DMS53 (cell line): ENCODE measurements at regions not wholly inside any gene's neighbourhood (a gene's known extent, or its start where the extent isn't known, plus 50 kb on each side); places are given as distances from the start of the nearest gene placed in this dataset.

Experiments
- DNase-seq: peaks from one replicate; lab custom pipeline; 2025; lab: John Stamatoyannopoulos, UW

DNA sequence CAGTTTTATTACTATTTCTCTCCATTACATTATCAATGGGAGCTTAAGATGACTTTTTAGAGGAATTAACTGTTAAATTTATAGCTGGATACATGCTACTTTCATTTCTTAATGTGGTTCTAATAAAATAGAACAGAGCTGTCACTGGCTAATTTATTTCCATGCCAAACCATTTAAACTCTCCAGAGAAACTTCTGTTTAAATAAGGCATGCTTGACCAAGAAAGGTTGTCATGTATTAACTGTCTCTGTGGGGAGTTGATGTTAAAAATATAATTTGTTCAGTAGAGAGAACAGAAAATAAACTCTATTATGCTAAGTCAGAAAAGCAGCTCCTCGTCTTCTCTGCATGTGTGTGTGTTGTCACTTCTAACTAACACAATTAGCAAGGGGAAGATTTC is 447.4 kb downstream of the SLC16A7 start:
- no peak for DNase-seq

DNA sequence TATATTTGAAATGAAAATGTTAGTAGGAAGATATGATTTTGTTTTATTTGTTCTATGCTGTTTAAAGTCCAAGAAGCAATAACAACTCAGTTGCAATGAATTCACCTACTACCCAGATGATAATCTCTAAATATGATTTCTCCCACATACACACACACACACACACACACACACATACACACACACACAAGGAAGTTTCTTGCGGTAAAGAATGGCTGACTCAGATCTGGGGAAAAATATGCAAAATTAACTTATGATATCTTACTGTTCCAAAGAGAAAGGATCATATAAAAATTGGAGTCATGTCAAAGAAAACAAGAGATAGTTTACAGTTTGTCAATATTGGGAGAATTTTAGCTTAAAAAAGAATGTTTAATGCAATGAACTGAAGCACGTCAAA is 456.7 kb downstream of the SLC16A7 start:
- DNase-seq: no peak

DNA sequence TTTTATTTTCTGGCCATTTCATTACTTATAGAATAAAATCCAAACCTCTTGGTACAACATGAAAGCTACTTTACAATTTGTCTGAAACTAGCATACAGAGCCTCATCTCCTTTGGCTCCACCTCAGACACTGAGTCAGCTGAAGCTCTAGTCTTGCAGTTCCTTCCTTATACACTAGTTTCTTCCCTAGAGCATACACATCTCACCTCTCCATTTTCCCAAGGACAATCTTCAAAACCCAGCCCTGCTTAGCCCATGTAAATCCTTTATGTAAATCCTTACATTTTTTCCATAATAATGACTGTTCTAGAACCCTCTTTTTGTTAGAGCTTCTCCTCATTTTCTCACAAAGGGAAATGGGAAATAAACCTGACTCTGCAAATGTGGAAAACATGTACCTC is 463.4 kb downstream of the SLC16A7 start:
- DNase-seq: peak; percentile 18

DNA sequence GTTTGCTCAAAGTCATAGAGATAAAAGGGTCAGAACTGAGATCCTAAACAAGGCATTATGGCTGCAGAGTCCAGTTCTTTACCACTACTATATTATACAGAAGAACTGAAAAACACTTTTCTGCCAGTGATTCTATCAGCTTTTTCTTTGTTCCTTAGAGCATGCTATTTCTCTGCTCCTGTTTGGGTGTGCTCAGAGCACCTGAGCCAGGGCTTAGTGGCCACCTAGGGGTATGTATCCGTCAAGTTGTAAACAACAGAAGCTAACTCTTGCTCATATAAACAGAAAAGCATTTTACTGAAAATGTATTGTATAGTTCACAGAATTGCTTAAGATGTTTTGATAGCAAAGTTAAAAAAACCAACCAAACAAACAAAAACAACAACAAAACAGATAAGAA is 470.8 kb downstream of the SLC16A7 start:
- DNase-seq: no peak

DNA sequence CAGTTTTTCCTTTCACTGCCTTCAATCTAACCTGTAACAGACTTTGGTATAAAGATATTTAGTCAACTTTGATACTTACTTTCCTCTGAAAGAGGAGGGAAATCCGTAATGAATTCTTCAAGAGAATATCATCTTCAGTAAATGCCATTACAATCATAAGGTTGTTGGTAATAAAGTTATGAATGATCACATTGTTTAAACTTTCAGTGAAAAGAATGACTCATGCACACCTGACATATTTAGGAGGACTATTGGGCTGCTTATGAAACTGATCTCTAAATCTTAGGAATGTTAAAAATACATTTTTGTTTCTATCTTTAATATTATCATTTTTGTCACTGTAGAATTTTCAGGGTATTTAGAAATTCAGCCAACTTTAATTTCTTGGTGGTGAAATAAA is 474.7 kb downstream of the SLC16A7 start:
- no peak for DNase-seq

DNA sequence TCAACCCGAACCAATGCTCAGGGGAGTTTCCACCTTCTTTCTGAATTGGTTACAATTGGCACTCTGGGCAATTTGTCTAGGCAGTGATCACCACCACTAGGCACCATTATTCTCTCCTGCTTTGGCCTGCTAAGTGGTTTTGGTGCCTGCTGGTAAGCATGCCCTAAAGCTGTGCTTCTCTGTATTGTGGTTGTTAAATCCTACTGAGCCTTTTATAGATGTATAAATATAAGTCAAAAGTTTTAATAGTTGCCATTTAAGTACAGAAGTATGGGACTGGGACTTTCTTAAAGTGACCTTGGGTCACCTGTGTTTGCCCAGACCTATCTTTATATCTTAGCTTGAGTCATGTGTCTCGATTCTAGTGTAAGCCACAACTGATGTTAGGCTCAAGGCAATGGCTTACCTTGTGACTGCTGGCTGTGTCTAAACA is 475.9 kb downstream of the SLC16A7 start:
- DNase-seq: no peak

DNA sequence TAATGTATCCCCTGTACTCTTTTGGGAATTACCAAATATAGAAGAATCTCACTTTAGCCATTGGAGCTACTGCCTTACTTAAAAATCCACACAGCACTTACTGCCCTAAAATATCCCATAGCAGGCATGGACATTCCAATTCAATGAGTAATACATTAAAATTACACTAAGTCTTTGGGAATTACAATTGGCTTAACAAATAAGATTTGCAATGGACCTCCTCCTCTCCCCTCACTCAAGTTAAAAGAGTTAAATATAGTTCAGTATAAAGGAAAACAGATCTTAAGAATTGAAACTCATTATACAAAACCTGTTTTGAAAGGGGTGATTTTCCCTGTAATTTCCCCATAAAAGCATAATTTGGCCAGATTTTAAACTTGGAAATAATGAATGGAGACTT is 477.1 kb downstream of the SLC16A7 start:
- DNase-seq: no peak

DNA sequence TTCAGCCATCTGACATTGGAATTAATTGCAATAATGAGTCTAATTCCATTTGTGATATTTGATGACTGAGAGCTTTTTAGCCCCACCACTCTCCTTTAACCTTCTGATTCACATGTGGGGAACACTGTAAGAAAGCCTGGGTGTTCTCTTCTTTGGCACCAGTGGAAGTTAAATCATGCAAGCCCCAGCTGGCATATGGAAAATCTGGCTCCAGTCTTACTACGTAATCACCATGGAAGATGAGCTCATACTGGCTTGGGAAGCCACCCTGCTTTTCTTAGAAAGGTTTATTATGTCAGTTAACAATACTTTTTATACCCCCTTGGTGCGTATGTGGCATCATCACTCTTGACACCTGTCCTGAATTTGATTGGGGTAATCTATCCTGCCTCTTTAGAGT is 479.3 kb downstream of the SLC16A7 start:
- DNase-seq: no peak

DNA sequence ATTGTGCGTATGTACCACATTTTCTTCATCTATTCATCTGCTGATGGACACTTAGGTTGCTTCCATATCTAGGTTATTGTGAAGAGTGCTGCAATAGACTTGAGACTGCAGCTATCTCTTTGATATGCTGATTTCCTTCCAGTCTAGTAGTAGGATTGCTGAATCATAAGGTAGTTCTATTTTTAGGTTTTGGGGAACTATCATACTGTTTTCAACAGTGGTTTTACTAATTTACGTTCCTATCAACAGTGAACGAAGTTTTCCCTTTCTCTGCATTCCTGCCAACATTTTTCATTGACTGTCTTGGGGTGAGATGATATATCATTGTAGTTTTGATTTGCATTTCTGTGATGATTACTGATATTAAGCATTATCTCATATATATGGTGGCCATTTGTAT is 482.2 kb downstream of the SLC16A7 start:
- DNase-seq: no peak

DNA sequence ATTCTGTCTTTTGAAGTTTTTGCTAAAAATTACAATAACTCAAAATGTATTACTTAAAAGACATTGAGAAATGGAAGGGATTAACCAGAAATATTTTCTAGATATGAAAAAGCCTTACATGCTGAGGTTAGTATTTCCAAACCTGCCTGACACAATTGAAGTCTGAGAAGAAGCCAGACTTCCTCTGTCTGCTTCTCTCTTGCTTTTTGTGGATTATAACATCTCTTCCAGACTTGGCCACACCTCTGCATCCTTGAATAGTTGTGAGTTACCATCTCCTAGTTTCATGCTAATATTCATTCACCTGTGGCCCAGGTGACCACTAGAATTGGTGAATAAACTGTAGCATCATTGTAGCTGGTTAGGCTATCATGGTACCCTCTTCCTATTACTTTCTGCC is 497.6 kb downstream of the SLC16A7 start:
- no peak for DNase-seq

DNA sequence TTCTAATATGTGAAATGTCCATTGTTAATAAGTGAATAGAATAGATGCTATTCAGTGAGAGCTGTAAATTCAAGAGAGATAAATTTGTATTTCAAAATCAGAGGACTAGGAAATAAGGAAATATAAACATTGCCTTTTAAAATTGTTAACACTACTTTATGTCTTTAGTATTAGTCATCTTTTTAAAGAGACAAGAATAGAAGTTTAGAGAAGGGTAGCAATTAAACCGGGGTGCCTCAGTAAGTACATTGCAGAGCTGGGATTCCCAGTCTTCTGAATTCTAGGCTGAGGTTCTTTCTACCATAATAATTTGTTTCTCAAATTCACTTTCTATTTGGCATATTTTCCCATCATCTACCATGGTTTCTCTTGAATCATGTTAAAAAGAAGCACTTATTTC is 498.6 kb downstream of the SLC16A7 start:
- no peak for DNase-seq

DNA sequence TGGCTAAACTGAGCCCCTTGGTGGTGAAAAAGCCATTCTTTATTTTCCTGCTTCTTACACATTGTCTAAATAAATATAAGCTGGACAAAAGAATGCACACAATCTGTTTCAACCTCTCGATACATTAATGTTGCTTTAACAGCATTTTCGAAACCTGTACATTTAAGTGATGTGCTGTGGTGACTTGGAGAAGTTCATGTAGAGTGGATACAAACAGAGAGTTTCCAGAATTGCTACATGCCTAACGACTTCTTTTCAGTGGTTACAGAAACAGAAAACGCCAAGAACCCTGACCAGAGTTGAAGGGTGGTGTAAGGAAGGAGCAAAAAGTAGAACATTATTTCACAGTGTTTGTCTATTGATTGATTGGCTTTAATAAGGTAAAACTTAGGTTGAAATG is 500.9 kb downstream of the SLC16A7 start:
- DNase-seq: no peak

DNA sequence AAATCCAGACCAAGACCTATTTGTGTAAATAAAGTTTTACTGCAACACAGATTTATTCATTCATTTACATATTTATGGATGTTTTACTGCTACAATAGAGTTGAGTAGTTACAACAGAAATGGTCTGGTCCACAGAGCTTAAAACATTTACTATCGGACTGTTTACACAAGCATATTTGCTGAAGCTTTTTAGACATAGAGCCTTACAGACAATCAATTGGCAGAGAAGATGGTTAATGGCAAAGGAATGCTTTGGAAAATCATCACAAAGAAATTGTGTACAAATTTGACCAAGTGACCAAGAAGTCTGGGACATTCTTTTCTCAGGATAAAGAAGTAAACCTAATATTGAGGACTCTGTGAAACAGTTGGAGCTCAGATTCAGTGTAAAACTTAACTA is 504.3 kb downstream of the SLC16A7 start:
- DNase-seq: peak; percentile 31

DNA sequence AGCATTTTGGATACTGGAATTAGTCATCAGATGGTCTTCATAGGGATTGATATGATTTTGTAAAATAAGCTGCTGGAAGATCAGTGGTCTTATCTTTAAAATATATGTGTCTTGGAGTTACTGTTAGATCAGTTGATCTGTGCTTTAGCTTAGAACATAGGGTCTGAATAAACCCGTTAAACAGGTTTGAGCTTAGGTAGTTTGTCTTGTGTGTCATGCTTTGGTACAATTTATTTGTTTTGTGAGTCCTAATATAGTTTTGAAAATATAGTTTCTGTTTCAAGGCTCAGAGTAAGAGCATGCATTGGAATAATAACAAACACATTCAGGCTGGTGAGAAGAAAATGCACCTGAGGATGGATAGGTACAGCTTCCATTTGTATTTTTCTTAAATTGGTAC is 505.0 kb downstream of the SLC16A7 start:
- DNase-seq: peak; percentile 91

DNA sequence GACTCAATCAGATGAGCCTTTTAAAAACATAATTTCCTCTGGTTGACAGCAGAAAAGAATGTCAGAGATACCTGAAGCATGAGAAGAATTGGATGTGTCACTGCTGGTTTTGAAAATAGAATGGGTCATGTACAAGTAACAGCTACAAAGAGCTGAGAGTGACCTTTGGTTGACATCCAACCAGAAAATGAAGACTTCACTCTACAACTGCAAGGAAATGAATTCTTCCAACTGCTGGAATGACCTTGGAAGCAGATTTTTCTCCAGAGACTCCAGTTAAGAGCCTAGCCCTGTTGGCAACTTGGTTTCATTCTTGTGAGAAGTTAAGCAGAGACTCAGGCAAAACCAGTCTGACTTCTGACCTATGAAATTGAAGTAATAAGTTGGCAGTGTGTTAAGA is 505.9 kb downstream of the SLC16A7 start:
- DNase-seq: peak; percentile 21

DNA sequence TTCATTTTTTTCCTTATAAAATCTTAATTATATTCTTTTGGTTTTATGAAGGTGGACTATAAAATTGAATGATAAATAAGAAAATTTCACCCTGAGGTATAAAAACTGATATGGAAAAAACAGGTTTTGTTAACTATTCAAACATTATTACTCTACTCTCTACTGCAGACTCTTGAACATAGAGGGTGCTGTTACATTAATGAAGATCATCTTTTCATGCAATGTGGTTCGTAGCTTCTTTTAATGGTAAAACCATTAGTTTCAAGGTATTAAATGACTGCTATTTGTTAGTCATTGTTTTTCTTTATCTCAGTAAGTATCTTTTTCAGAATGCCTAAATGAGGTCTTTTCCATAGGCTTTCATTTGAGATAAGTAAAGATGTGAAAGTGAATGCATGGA is 510.4 kb downstream of the SLC16A7 start:
- DNase-seq: peak; percentile 53

DNA sequence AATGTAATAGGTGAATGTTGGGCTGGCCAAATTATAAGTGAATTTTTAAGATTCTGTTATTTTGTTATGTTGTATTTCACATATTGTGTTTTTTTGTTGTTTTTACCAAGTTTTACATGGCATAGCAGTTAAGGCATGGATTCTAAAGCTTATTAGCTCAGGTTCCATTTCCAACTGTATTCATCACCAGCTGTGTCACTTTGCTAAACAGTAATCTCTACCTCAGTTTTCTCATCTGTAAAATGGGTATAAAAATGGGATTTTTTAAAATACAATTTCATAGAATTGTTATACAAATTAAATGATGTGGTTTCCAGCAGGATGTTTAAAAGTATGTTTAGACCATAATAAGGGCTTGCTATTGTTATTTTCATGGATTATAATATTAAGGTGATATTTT is 512.2 kb downstream of the SLC16A7 start:
- DNase-seq: no peak

DNA sequence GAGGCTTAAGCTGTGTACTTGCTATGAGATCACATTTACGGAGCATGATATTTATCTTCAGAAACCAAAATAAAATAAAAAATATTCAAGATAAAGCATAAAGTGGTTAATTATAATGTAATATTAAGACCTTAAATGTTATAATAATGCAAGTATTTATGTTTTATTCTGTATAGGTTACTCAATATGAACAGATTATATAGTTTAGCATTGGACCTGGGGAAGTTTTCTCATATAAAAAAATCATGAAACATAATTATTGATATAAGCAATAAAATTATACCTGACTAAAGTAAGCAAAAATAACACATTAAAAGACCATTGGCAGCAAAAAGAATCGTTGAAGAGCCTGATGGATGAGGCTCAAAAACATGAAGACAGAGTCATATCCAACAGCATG is 516.2 kb downstream of the SLC16A7 start:
- no peak for DNase-seq

DNA sequence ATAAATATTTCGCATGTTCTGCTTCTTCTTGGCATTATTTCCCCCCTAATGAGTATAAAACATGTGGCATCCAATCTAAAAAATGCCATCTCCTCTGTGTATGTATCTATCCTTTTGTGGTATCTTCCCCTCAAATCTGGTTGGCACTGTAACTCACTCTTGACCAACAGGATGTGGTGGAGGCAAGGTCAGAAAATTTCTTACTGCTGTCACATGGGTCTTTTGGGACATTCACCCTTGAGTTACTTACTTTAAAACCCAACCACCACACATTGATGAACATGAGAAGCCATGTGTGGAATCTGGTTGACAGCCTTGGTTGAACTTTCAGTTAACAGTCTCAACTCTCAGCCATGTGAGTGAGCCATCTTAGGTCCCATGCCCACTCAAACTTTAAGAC is 516.9 kb downstream of the SLC16A7 start:
- DNase-seq: no peak

DNA sequence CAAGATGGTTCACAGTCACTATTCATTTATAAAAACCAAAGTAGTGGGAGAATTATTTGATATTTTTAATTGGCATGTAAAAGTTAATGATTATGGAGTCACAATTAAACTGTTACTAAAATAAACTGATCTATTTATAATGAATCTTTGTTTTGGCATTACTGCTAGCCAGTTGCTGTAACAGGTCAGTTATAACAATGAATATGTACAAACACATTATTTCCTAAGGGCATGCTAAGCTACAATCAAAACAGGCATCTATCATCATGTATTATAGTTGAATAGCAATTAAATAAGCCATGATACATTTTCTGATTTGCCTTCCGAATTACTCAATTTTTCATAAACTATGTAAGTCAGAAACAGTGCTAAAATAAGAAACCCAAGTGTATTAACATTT is 518.3 kb downstream of the SLC16A7 start:
- DNase-seq: no peak

DNA sequence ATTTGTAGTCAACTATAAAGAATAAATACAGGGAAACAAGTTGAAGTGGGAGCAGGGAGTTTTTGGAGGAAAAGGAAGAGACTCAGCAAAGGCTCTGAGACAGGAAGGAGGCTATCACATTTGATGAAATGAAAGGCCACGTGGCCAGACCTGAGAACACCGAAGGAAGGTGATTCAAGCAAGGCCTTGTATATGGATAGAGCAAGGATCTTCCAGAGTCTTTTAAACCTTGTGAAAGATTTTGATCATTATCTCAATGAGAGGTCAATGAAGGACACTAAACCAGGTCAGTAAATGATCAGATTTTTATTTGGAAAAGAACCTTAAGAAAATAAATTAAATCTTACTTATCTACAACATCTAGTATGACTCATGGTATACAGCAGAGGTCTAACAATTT is 523.5 kb downstream of the SLC16A7 start:
- DNase-seq: no peak

DNA sequence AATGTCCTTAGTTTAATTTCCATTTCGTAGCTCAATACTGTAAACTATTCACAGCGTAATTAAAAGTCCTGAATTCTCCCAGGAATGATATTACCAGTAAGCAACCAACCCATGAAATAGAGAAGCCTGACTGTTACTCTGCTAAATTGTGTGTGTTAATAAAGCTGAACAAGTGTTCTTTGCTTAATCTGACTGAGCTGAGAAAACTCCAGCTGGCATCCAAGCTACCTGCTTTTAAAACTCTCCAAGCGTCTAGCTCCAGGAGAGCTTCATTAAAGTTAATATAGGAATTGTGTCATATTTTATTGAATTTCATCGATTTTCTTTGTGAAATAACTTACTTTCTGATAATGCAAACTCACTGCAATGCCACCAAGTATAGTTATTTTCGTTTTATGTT is 524.4 kb downstream of the SLC16A7 start:
- DNase-seq: no peak

DNA sequence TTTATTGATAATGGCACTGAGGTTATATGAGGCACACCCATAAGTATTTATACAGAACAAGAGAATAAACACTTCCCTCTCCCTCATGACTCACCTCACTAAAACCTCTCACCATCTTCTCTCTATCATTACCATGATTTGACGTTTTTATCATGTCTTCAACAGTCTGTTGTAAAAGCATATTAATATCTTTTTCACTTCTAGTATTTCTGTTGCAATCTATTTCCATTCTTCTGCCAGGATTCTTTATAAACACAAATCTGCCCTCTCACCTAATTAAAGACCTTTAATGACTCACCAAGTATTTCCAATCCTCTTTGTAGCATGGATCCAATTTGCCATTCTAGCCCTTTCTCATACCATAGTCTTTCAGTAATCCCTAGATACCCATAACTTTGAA is 527.7 kb downstream of the SLC16A7 start:
- peak; percentile 71 for DNase-seq

DNA sequence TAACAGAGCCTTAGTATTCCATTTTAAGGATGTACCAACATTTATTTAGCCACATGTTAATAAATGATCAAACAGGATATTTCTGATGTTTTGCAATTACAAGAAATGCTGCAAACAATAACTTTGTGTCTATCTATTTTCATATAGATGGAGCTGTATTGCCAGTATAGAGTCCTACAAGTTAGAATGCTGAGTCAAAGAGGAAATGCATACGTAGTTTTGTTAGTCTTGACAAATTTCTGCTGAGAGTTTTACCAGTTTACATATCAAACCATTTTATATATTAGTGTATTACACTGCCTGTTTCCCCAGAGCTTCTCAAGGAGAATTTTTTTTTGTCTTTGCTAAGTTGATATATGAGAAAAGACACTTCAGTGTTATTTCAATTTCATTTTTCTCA is 541.7 kb downstream of the SLC16A7 start:
- DNase-seq: no peak

DNA sequence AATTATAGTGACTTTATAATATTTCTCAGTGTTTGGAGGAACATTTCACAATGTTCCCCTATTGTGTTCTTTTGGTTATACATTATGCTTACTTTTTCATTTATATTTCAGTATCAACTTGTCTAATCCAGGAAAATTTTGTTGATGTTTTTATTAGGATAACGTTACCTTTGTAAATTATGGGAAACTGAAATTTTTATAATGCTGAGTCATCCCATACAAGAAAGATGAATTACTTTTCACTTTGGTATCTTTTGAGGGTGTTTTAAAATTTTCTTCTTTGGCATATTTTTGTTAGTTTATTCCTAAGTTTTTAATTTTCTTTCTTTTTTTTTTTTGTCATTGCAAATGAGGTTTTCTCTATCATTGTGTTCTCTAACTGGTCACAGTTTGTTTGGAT is 542.7 kb downstream of the SLC16A7 start:
- DNase-seq: no peak
